ENCODE measurements at regions not wholly inside any gene's neighbourhood (a gene's known extent, or its start where the extent isn't known, plus 50 kb on each side); places are given as distances from the start of the nearest gene placed in this dataset.

GRCh38 chr13:85313761-85314503 lies 485.3 kb downstream of the SLITRK6 start:
- DNase-seq (ENCODE audit: low spot score): no peak

- no peak for DNase-seq (ENCODE audit: low spot score)
These were observed 487.1 kb downstream of the SLITRK6 start for GRCh38 chr13:85312071-85312470.

GRCh38 chr13:85303630-85304029 lies 495.6 kb downstream of the SLITRK6 start:
- DNase-seq (ENCODE audit: low spot score): no peak

- no peak for DNase-seq (ENCODE audit: low spot score)
These were observed 500.8 kb downstream of the SLITRK6 start for GRCh38 chr13:85298387-85298924.

- DNase-seq (ENCODE audit: low spot score): no peak
These were observed 510.5 kb downstream of the SLITRK6 start for GRCh38 chr13:85288698-85289097.

DNA sequence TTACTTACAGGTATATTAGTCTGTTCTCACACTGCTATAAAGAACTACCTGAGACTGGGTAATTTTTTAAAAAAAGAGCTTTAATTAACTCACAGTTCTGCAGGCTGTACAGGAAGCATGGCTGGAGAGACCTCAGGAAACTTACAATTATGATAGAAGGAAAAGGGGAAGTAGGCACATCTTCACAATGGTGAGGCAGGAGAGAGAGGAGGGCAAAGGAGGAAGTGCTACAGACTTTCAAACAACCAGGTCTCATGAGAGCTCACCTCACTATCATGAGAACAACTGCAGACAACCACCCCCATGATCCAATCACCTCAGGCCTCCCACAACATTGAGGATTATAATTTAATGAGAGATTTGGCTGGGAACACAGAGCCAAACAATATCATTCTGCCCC lies 511.7 kb downstream of the SLITRK6 start:
- no peak for DNase-seq (ENCODE audit: low spot score)

GRCh38 chr13:85286081-85286480 lies 513.1 kb downstream of the SLITRK6 start:
- DNase-seq (ENCODE audit: low spot score): no peak

GRCh38 chr13:85284349-85284748 lies 514.9 kb downstream of the SLITRK6 start:
- no peak for DNase-seq (ENCODE audit: low spot score)

DNA sequence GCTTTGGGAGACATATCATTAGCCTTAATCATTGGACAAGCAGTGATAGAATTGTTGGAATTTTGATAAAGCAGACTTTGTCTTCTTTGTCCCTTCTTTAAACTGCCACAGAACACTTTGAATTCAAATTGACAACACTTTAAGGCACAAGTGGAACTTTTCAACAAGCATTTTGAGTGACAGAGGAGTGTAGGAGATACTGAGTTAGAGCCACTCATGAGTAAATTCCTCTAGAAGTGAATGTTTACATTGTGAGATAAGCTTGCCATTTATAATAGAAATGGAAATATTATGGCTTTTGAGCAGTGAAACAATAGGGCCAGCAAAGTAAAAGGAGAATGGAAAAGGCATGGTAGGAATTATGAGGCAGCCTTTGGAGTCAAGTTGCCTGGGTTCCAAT lies 515.8 kb downstream of the SLITRK6 start:
- DNase-seq (ENCODE audit: low spot score): no peak

- no peak for DNase-seq (ENCODE audit: low spot score)
These were observed 516.3 kb downstream of the SLITRK6 start for GRCh38 chr13:85282876-85283275.

- no peak for DNase-seq (ENCODE audit: low spot score)
These were observed 520.4 kb downstream of the SLITRK6 start for GRCh38 chr13:85278851-85279250.

DNA sequence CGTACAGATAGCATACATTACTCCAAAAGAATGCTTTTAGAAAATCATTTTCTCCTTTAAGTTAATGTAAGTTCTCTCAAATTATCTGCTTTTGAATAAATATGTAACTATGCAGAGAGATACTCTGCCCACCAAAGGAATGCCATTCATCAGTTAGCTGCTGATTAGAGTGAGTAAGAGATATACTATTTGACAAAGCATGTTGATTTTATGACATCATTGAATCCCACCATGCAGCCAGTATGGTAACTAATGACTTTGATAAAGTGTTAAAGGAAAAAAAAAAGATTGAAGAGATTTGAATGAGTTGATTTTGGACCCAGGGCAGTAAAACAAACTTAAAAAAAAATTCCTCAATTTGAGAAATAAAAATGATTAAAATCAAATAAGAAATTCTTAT lies 521.5 kb downstream of the SLITRK6 start:
- DNase-seq (ENCODE audit: low spot score): no peak

GRCh38 chr13:85266771-85267170 lies 532.4 kb downstream of the SLITRK6 start:
- DNase-seq (ENCODE audit: low spot score): no peak

- DNase-seq (ENCODE audit: low spot score): no peak
These were observed 532.9 kb downstream of the SLITRK6 start for GRCh38 chr13:85266331-85266730.

DNA sequence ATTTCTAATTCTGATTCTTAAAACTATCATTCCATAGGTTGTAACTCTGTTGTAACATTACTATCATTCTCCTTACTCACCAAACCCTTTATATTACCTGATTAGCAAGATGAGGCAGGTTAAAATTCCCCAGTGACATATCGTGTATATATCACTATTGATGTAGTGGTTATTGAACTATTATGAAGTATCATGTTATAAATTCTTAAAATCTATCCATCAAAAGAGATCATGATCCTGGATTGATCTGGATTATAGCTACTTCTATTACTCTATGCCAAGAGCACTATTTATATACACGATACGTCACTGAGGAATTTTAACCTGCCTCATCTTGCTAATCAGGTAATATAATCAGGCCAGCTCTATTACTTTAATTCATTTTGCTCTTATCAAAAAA lies 533.9 kb downstream of the SLITRK6 start:
- no peak for DNase-seq (ENCODE audit: low spot score)

DNA sequence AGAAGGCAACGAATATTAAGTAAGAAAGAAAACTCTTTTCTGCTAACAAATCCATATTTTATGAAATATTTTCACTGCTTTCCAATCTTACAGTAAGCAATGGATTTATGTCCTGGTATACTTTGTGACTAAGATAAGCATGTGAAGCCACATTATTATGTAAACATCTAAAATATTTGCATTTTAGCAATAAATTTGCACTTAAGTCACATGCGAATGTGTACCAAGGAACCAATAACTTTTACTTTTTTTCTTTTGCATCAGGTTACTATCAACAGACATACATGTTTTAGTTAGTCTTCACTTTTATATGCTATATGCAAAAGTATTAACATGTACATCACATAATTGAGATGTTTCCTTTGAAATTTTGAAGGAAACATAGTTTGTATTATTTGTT lies 536.7 kb downstream of the SLITRK6 start:
- no peak for DNase-seq (ENCODE audit: low spot score)

DNA sequence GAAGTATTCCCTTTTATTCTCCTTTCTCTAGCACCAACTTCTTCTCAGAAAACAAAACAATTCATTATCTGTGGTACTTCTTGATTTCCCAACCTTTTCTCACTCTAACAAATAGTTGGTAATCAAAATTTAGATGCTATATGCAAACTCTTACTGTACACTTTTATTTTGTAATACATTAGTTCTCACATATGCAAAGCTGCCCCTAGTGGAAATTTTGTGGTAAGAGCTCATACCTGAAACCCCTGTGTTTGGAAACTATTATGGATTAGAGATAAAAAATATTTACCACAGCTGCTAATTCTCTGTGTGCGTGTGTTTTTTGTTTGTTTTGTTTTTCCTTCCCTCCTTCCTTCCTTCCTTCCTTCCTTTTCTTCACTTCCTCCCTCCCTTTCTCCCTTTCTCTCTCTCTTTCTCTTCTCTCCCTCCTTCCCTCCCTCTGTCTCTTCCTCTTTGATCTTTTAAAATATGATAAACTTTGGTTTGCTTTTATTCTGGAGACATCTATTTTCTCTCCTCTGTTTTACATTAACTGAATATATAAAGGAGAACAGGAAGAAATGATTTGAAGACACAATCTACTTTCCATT lies 537.4 kb downstream of the SLITRK6 start:
- no peak for DNase-seq (ENCODE audit: low spot score)

DNA sequence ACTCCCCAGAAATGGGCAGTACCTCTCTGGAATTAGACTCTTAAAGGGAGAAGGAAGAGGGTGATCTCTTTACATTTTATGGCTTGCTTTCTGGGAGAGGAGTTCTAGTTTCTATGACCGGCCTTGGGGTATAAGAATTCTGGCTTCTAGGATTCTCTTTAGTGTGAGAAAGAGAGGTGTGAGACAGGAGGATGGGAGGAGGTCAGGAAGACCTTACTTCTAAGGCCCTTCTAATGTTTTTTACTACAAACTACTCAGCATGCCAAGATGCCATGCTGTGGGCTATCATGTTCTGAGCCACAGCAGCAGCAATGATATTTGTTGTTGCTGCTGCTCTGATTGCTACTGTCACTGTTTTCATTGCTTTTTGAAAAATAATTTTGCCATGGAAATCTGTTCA lies 538.3 kb downstream of the SLITRK6 start:
- no peak for DNase-seq (ENCODE audit: low spot score)

GRCh38 chr13:85255978-85256377 lies 543.2 kb downstream of the SLITRK6 start:
- DNase-seq (ENCODE audit: low spot score): no peak

DNA sequence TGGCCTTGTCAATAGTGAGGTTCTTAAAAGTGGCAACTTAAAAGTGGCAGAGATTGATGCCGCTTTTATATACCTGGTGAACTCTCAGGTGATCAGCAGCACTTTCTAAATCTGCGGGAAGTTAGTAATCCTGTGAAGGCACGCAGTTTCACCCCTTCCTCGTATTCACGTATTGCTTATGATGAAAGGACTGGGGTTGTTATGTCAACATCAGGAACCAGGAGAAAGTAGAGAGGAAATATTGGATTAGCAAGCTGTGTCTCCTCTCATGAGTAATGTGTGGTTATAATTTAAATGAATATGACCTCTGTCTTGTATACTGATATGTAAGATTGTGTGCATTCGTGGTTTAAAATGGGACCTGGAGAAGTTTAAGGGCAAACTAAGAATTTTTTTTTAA lies 544.6 kb downstream of the SLITRK6 start:
- DNase-seq (ENCODE audit: low spot score): no peak

DNA sequence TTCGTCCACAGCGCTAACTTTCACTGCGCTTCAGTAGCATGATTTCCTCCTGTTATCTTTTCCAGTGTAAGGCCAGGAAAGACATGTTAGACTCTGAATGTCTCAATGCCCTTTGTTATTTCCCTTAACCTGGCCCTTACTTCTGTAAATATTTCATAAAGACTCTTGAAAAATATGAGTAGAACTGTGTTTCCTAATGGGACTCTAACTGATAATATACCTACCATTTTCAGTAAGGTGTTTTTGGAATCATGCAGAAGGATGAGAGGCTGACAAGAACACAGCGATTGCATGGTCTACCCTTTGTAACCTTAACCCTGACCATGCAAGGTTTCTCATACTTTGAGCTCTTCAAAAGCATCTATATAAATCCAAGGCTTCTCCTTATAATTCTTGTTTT lies 550.1 kb downstream of the SLITRK6 start:
- no peak for DNase-seq (ENCODE audit: low spot score)

DNA sequence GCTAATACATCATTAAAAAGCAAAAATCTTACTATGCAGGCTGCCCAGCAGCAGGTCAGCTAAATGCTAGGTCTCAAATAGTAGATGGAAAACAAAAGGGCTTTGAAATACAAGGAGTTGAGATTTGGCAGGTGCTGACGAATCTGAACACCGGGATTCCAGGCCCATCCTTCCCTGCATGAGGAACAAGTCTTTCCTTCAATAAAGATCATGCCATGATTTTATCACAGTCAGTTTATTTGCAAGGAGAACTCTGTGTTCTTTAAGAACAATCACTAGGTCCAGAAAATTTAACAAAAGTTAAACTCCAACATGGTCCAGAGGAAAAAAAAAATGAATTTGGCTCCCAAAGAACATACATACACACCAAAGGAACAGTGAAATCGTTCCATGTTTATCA lies 551.4 kb downstream of the SLITRK6 start:
- DNase-seq (ENCODE audit: low spot score): no peak

- no peak for DNase-seq (ENCODE audit: low spot score)
These were observed 555.4 kb downstream of the SLITRK6 start for GRCh38 chr13:85243831-85244230.
